ENCODE measurements at regions not wholly inside any gene's neighbourhood (a gene's known extent, or its start where the extent isn't known, plus 50 kb on each side); places are given as distances from the start of the nearest gene placed in this dataset.

DNA sequence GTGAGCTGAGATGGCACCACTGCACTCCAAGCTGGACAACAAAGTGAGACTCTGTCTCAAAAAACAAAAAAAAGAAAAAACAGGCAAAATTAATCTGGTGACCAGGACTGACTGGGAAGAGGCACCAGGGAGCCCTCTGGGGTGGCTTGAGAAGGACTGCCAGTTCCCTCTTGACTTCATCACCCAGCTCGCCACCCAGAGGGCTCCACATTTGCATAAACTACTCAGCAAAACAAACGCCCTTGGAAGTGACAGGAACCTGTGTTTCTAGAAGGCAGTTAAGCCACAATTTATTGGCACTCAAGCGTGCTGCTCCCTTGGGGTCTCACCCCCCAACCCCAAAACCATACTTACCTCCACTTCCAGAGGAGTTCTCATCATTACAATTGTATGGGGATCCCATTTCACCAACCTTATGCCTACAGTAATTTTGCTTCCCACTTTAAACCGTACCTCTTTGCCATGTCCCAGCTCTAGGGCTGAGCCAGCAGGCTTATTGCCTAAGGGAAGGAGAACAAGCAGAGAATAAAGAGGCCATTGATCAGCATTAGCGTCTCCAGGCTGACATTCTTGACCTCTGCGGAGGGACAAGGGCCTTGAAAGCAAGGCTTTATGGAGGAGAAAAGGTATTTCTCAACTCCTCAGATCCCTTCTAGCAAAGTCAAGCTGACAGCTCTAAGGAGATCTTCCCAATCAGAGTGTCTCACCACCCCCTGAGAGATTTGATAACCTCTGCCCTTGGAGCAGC, 357.4 kb downstream of the SHQ1 start:
- Histone ChIP-seq H3K27ac (ENCODE audit: low read depth, low read length) (peak overlapping the region; percentile 3), H3K9ac (ENCODE audit: low read depth, low read length) (no peak overlapping the region)

DNA sequence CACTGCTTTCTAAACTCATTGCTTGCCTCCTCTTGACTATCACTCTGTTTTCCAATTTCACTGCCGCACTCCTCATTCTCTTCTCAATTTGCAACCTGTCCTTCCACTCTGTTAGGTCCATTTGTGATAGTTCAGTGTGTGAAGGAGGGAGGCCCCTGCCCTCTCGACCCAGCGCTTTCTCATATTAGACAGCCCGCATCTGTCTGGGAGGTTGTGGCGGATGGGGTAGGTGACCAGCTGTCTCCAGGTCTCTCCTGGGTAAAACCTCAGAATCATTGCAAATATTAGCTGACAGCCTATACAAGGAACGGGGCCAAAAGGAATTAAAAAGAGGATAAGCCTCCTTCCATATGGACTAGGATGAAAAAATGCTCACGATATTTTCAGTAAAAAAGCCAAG, 358.3 kb downstream of the SHQ1 start:
- H3K27me3 ChIP-seq (ENCODE audit: control insufficient read depth, insufficient read depth, low read length), result no peaks in the 10 kb centered on the region; the same call in 1 of the 2 replicates
- no peak overlapping the region for H3K27ac ChIP-seq (ENCODE audit: low read depth, low read length)
- no peak overlapping the region for H3K4me3 ChIP-seq (ENCODE audit: low read depth, low read length)
- no peak overlapping the region for H3K9ac ChIP-seq (ENCODE audit: low read depth, low read length)
- no peaks in the 10 kb centered on the region for H3K36me3 ChIP-seq (ENCODE audit: control insufficient read depth, insufficient read depth, low read length)
- H3K9me3 ChIP-seq (ENCODE audit: control insufficient read depth, insufficient read depth, low read length), result no peaks in the 10 kb centered on the region
- peaks cover 23% of the 10 kb centered on the region for H3K4me1 ChIP-seq (ENCODE audit: control insufficient read depth, insufficient read depth, low read length)

More for the DNA sequence above, 357.4 kb downstream of the SHQ1 start:
- Histone ChIP-seq H3K4me3 (ENCODE audit: low read depth, low read length) (no peak overlapping the region), H3K4me1 (ENCODE audit: control insufficient read depth, insufficient read depth, low read length) (peaks cover 23% of the 10 kb centered on the region), H3K9me3 (ENCODE audit: control insufficient read depth, insufficient read depth, low read length) (no peaks in the 10 kb centered on the region), H3K36me3 (ENCODE audit: control insufficient read depth, insufficient read depth, low read length) (no peaks in the 10 kb centered on the region), H3K27me3 (ENCODE audit: control insufficient read depth, insufficient read depth, low read length) (no peaks in the 10 kb centered on the region; the same call in 1 of the 2 replicates)

DNA sequence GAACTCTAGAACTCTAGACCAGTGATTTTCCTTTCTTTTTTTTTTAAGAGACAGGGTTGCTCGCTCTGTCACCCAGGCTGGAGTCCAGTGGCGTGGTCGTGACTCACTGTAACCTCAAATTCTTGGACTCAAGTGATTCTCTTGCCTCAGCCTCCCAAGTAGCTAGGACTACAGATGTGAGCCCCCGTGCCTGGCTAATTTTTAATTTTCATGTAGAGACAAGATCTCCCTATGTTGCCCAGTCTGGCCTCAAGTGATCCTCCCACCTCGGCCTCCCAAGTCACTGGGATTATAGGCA, 359.6 kb downstream of the SHQ1 start:
- H3K36me3 ChIP-seq (ENCODE audit: control insufficient read depth, insufficient read depth, low read length), result no peaks in the 10 kb centered on the region
- H3K27ac ChIP-seq (ENCODE audit: low read depth, low read length), result no peak overlapping the region
- H3K9ac ChIP-seq (ENCODE audit: low read depth, low read length), result no peak overlapping the region
- H3K4me1 ChIP-seq (ENCODE audit: control insufficient read depth, insufficient read depth, low read length), result peaks cover 23% of the 10 kb centered on the region
- no peaks in the 10 kb centered on the region; the same call in 1 of the 2 replicates for H3K27me3 ChIP-seq (ENCODE audit: control insufficient read depth, insufficient read depth, low read length)
- H3K4me3 ChIP-seq (ENCODE audit: low read depth, low read length), result no peak overlapping the region
- H3K9me3 ChIP-seq (ENCODE audit: control insufficient read depth, insufficient read depth, low read length), result no peaks in the 10 kb centered on the region

DNA sequence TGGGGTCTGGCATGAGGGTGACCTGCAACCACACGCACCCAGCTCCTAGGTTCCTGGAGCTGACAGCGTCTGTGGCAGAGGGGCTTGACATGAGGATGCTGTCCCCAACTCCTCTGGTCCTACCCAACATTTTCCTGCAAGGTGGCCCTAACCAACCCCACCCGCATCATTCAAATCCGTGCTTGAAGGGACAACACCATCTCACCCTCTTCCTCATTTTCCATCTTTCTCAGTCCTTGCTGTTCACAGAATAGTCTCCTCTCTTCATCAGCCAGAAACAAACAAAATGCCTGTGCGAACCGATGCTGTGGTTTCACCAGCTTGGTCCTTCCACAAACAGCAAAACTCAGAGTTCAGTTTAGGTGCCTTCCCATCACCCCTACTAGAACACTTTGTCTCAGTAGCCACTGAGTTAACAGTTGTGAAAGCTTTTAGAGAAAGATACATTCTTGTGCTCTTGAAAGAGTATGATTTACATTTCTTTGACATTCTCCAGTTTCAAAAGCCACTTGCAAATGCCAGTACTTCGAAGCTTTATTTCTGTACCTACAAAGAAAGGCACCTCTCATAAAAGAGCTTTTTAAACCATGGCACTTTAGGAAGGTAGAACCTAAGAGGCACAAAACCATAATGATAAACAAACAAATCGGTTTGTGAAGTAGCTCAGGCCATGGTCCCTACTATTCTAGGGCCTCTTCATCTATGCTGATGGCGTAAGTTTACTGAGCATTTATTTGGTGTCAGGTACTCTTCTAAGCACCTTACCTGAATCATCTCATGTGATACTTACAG, 360.1 kb downstream of the SHQ1 start:
- Histone ChIP-seq H3K27me3 (ENCODE audit: control insufficient read depth, insufficient read depth, low read length) (no peaks in the 10 kb centered on the region; the same call in 1 of the 2 replicates), H3K9me3 (ENCODE audit: control insufficient read depth, insufficient read depth, low read length) (no peaks in the 10 kb centered on the region), H3K36me3 (ENCODE audit: control insufficient read depth, insufficient read depth, low read length) (no peaks in the 10 kb centered on the region), H3K4me3 (ENCODE audit: low read depth, low read length) (0 out of 2 replicates have a peak overlapping the region, but pooled peaks have one; percentile 8), H3K4me1 (ENCODE audit: control insufficient read depth, insufficient read depth, low read length) (peaks cover 23% of the 10 kb centered on the region), H3K9ac (ENCODE audit: low read depth, low read length) (no peak overlapping the region), H3K27ac (ENCODE audit: low read depth, low read length) (peak overlapping the region; percentile 55)

DNA sequence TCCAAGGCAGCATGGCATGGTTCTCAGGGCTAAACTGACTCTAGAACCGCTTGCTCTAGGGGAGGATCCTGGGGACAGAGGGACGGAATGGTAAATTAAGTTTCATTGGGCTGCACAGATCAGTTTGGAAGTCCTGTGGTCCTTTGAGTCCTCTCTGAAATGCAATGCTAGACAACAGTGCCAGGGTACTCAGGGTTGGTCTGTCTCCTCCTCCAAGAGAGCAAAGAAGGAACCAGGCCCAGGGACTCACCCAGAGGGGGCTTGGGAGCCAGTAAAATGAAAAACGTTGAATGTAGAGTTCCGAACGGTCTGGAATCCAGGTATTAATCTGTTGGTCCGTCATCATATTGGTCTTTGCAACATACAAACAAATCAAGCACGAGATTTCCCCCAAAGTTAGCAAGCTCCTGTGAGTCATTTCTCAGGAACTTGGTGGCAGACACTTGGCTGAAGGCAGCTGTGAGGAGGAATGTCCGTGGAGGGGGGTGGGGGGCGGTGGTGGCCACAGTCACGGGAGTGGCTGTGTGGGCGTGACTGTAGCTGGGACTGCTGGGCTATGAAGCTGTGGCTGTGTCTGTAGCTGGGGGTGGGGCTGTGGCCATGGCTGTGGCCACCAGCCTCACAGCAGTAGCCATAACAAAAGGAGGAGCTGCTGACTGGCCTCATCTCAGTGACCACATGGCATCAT, 361.0 kb downstream of the SHQ1 start:
- Histone ChIP-seq H3K9ac (ENCODE audit: low read depth, low read length) (no peak overlapping the region), H3K9me3 (ENCODE audit: control insufficient read depth, insufficient read depth, low read length) (no peaks in the 10 kb centered on the region), H3K27ac (ENCODE audit: low read depth, low read length) (no peak overlapping the region), H3K27me3 (ENCODE audit: control insufficient read depth, insufficient read depth, low read length) (no peaks in the 10 kb centered on the region; the same call in 1 of the 2 replicates), H3K36me3 (ENCODE audit: control insufficient read depth, insufficient read depth, low read length) (no peaks in the 10 kb centered on the region), H3K4me1 (ENCODE audit: control insufficient read depth, insufficient read depth, low read length) (peaks cover 26% of the 10 kb centered on the region), H3K4me3 (ENCODE audit: low read depth, low read length) (no peak overlapping the region)

DNA sequence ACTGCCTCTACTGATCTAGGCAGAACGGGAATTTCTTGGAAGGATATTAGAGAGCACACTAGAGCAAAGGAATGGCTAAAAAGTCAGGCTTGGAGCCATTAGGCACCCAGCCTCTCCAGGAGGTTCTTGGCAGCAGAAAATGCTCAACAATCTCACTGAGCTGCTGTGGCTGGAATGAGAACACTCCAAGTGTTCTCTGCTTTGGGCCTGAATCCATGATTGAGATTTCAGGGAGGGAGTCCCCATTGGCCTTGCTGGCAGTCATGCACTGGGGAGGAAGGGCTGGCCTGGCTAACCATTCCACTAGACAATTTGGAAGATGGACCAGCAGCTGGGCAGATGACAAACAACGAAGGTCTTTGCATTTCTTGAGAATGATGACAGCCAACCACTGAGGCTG, 362.6 kb downstream of the SHQ1 start:
- Histone ChIP-seq H3K4me3 (ENCODE audit: low read depth, low read length) (no peak overlapping the region), H3K36me3 (ENCODE audit: control insufficient read depth, insufficient read depth, low read length) (no peaks in the 10 kb centered on the region), H3K4me1 (ENCODE audit: control insufficient read depth, insufficient read depth, low read length) (peaks cover 21% of the 10 kb centered on the region), H3K9ac (ENCODE audit: low read depth, low read length) (no peak overlapping the region), H3K27ac (ENCODE audit: low read depth, low read length) (no peak overlapping the region), H3K9me3 (ENCODE audit: control insufficient read depth, insufficient read depth, low read length) (no peaks in the 10 kb centered on the region), H3K27me3 (ENCODE audit: control insufficient read depth, insufficient read depth, low read length) (no peaks in the 10 kb centered on the region; the same call in 1 of the 2 replicates)

DNA sequence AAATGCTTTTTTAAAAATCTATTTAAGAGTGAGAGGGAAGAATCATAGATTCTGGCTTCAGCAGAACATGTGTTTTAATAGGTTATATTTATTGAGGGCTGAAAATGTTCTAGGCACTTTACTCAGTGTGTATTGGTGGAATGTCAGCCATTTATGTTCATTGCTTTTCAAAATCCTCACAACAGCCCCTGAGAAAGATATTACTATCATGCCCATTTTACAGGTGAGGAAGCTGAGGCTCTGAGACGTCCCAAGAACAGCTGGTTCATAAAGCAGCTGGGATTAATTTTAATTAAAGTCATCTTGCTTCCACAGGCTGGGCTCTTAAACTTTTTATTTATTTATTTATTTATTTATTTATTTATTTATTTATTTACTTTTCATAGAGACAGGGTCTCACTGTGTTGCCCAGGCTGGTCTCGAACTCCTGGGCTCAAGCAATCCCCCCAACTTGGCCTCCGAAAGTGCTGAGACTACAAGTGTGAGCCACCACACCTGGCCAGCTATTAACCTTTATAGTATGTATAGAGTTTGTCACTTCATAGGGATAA, 364.6 kb downstream of the SHQ1 start:
- no peaks in the 10 kb centered on the region for H3K36me3 ChIP-seq (ENCODE audit: control insufficient read depth, insufficient read depth, low read length)
- H3K4me3 ChIP-seq (ENCODE audit: low read depth, low read length), result no peak overlapping the region
- peaks cover 16% of the 10 kb centered on the region for H3K4me1 ChIP-seq (ENCODE audit: control insufficient read depth, insufficient read depth, low read length)
- no peak overlapping the region for H3K9ac ChIP-seq (ENCODE audit: low read depth, low read length)
- H3K27me3 ChIP-seq (ENCODE audit: control insufficient read depth, insufficient read depth, low read length), result no peaks in the 10 kb centered on the region
- H3K27ac ChIP-seq (ENCODE audit: low read depth, low read length), result no peak overlapping the region
- no peaks in the 10 kb centered on the region for H3K9me3 ChIP-seq (ENCODE audit: control insufficient read depth, insufficient read depth, low read length)

DNA sequence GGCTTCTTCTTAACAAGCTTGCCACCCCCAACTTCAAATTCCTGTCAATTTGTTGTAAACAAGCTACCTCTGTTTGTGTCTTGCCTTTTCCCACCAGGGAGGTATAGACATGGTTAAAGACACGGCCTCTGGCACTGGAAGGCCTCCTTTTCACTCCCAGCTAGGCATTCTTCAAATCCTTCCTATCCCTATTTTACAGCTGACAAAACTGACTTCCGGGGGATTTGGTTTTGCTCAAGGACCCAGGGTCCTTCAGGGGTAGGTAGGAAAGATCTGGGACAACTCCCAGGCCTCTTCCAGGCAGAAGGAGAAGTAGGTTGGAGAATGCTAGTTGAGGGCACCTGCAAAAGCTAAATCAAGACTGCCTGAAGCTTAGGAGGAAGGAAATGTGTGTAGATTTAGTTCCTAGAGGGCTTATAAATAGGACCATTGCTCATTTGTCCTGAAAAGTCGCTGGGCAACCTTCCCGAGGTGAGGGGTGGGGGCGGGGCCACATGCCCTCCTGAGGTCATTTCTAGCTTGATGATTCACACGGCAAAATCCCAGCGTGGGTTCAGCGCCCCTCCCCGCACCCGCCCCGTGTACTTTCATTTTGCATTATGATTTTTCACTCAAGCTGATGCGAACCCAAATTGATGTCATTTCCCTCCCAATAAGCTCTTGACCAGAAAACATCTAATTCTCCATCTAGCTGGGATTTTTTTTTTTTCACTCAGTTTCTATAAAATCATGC, 365.5 kb downstream of the SHQ1 start:
- peaks cover 9% of the 10 kb centered on the region for H3K4me1 ChIP-seq (ENCODE audit: control insufficient read depth, insufficient read depth, low read length)
- no peaks in the 10 kb centered on the region for H3K27me3 ChIP-seq (ENCODE audit: control insufficient read depth, insufficient read depth, low read length)
- H3K36me3 ChIP-seq (ENCODE audit: control insufficient read depth, insufficient read depth, low read length), result no peaks in the 10 kb centered on the region
- H3K9me3 ChIP-seq (ENCODE audit: control insufficient read depth, insufficient read depth, low read length), result no peaks in the 10 kb centered on the region
- H3K27ac ChIP-seq (ENCODE audit: low read depth, low read length), result peak overlapping the region; percentile 21
- no peak overlapping the region for H3K4me3 ChIP-seq (ENCODE audit: low read depth, low read length)
- H3K9ac ChIP-seq (ENCODE audit: low read depth, low read length), result no peak overlapping the region

DNA sequence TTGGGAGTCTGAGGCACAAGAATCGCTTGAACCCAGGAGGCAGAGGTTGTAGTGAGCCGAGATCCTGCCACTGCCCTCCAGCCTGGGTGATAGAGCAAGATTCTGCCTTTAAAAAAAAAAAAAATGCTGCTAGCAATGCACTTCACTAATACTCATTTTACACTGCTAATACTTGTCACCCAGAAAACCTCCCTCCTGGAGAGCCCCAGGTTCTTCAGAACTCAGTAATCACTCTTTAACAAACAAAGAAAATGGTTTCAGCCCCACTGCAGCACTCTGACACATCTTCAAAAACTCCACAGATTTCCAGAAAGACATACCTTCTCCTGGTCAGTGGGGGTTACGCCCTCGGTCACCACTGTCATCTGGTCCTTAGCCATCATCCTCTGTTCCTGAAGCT, 366.7 kb downstream of the SHQ1 start:
- Histone ChIP-seq H3K36me3 (ENCODE audit: control insufficient read depth, insufficient read depth, low read length) (no peaks in the 10 kb centered on the region), H3K27ac (ENCODE audit: low read depth, low read length) (no peak overlapping the region), H3K4me1 (ENCODE audit: control insufficient read depth, insufficient read depth, low read length) (peaks cover 6% of the 10 kb centered on the region), H3K27me3 (ENCODE audit: control insufficient read depth, insufficient read depth, low read length) (no peaks in the 10 kb centered on the region), H3K9ac (ENCODE audit: low read depth, low read length) (no peak overlapping the region), H3K4me3 (ENCODE audit: low read depth, low read length) (no peak overlapping the region), H3K9me3 (ENCODE audit: control insufficient read depth, insufficient read depth, low read length) (no peaks in the 10 kb centered on the region)

DNA sequence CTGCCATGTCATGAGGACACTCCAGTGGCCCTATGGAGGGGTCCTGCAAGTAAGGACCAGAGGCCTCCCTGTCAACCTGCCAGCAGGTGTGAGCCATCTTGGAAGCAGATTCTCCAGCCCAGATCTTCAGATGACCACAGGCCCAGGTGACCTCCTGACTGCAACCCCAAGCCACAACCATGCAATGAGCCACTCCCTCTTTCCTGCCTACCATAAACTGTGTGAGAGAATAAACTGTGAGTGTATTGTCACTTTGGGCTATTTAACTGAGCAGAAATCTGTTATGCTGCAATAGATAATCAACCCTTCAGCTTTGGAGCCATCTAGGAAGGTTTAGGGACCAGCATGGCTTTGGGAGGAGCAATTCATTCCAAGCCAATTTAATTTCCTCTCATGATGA, 367.9 kb downstream of the SHQ1 start:
- H3K36me3 ChIP-seq (ENCODE audit: control insufficient read depth, insufficient read depth, low read length), result no peaks in the 10 kb centered on the region
- no peaks in the 10 kb centered on the region for H3K9me3 ChIP-seq (ENCODE audit: control insufficient read depth, insufficient read depth, low read length)
- H3K27ac ChIP-seq (ENCODE audit: low read depth, low read length), result no peak overlapping the region
- H3K27me3 ChIP-seq (ENCODE audit: control insufficient read depth, insufficient read depth, low read length), result no peaks in the 10 kb centered on the region
- H3K4me3 ChIP-seq (ENCODE audit: low read depth, low read length), result no peak overlapping the region
- H3K9ac ChIP-seq (ENCODE audit: low read depth, low read length), result no peak overlapping the region
- peaks cover 6% of the 10 kb centered on the region for H3K4me1 ChIP-seq (ENCODE audit: control insufficient read depth, insufficient read depth, low read length)

All from HUES48 (cell line).